Hepatocyte (in vitro differentiated cells): ENCODE measurements at regions not wholly inside any gene's neighbourhood (a gene's known extent, or its start where the extent isn't known, plus 50 kb on each side); places are given as distances from the start of the nearest gene placed in this dataset.

Experiments used
- EZH2 ChIP-seq: fragments of 200-600 bp; sonication (generic); IDR thresholded peaks from 2 replicates; pipeline ENCODE4 v1.6.1; 2016; ENCODE audit warnings: antibody characterized with exemption, mild to moderate bottlenecking, borderline replicate concordance
- EZH2phosphoT487 ChIP-seq: fragments of 200-600 bp; sonication (generic); IDR thresholded peaks from one replicate; pipeline ENCODE4 v1.6.1; 2018; ENCODE audit warnings: antibody characterized with exemption, mild to moderate bottlenecking, low read depth, moderate library complexity; ENCODE audit not compliant: unreplicated experiment, severe bottlenecking
- TF ChIP-seq, protein P1 (sequence below): fragments of 200-600 bp; sonication (generic); IDR thresholded peaks from 2 replicates; pipeline ENCODE4 v1.5.1; 2016; ENCODE audit warnings: antibody characterized with exemption, mild to moderate bottlenecking; ENCODE audit not compliant: poor library complexity

DNA sequence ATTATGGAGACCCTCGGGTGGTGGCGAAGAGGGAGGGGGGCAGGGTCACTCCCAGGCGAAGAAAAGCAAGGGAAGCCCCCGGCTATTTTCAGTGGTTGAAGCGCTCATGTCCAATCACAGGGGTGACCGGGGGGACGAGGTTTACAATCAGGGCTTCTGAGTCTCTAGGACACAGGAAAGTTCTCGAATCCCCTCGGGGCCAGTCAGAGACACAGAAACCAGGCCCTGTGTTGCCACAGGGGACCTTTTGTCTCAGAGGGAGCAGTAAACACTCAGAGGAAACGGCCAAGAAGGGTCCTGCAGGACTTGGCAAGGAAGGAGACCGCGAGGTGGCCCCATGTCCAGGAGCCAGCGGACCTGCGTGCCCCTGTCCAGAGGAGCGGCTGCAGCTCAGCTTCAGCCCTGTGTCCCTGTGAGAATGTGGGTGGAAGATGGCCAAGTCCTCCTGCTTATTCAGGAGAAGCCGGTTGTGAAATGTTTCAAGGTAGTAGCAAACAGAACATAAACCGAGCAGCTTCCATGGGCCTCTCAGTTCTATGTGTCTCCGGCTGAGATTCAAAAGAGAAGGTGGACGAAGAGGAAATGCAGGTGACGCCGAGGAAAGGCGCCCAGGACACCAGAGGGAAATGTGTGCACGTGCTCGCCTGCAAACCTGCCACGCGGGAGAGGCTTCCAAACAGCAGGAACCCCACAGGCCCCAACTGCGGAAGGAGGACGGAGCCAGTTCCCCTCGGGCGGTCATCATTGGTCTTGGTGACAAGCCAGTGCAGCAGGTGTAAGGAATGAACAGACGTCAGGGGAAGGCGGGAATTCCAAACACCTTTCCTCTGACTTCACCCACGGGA, 357.6 kb downstream of the BRD1 start:
- TF ChIP-seq, protein P1, sequence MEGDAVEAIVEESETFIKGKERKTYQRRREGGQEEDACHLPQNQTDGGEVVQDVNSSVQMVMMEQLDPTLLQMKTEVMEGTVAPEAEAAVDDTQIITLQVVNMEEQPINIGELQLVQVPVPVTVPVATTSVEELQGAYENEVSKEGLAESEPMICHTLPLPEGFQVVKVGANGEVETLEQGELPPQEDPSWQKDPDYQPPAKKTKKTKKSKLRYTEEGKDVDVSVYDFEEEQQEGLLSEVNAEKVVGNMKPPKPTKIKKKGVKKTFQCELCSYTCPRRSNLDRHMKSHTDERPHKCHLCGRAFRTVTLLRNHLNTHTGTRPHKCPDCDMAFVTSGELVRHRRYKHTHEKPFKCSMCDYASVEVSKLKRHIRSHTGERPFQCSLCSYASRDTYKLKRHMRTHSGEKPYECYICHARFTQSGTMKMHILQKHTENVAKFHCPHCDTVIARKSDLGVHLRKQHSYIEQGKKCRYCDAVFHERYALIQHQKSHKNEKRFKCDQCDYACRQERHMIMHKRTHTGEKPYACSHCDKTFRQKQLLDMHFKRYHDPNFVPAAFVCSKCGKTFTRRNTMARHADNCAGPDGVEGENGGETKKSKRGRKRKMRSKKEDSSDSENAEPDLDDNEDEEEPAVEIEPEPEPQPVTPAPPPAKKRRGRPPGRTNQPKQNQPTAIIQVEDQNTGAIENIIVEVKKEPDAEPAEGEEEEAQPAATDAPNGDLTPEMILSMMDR, result no peak
- no peak for TF ChIP-seq EZH2
- TF ChIP-seq EZH2phosphoT487, result no peak
